ENCODE measurements at regions not wholly inside any gene's neighbourhood (a gene's known extent, or its start where the extent isn't known, plus 50 kb on each side); places are given as distances from the start of the nearest gene placed in this dataset.

GRCh38 chr15:96503276-96503675 is 172.8 kb downstream of the NR2F2 start:
- no peak for TF ChIP-seq BHLHE40 (IDR thresholded peaks at IDR 0.05; ENCODE audit: borderline replicate concordance)
- no peak for TF ChIP-seq NFRKB (IDR thresholded peaks at IDR 0.05)
- TF ChIP-seq FOXM1 (IDR thresholded peaks at IDR 0.05; ENCODE audit: borderline replicate concordance): no peak

Measured in HEK293T (cell line).